SHP77 treated with DMSO at 0.1 percent for 48 hours (cell line): ENCODE measurements at regions not wholly inside any gene's neighbourhood (a gene's known extent, or its start where the extent isn't known, plus 50 kb on each side); places are given as distances from the start of the nearest gene placed in this dataset.
"Not testable (repeated sequence)": the region's sequence is repeated elsewhere in the genome, so short reads cannot be mapped to it uniquely, and the experiment has no call there.

Experiments
- DNase-seq: peaks from one replicate; lab custom pipeline; 2025; lab: John Stamatoyannopoulos, UW

- no peak for DNase-seq
These were observed 339.7 kb upstream of the SULF2 start for GRCh38 chr20:48124960-48125359.

GRCh38 chr20:48124181-48124782 lies 339.0 kb upstream of the SULF2 start:
- DNase-seq = no peak

- DNase-seq = no peak
These were observed 334.8 kb upstream of the SULF2 start for GRCh38 chr20:48120120-48120519.

GRCh38 chr20:48119389-48119788 lies 334.1 kb upstream of the SULF2 start:
- DNase-seq = not testable (repeated sequence)

GRCh38 chr20:48115502-48115901 lies 330.2 kb upstream of the SULF2 start:
- no peak for DNase-seq

- no peak for DNase-seq
These were observed 322.3 kb upstream of the SULF2 start for GRCh38 chr20:48107560-48107959.

GRCh38 chr20:48106428-48106827 lies 321.1 kb upstream of the SULF2 start:
- no peak for DNase-seq

- no peak for DNase-seq
These were observed 320.2 kb upstream of the SULF2 start for GRCh38 chr20:48105526-48105925.

GRCh38 chr20:48102931-48103660 lies 317.8 kb upstream of the SULF2 start:
- no peak for DNase-seq

- no peak for DNase-seq
These were observed 317.0 kb upstream of the SULF2 start for GRCh38 chr20:48102076-48102787.

GRCh38 chr20:48100483-48100882 lies 315.2 kb upstream of the SULF2 start:
- DNase-seq = no peak

GRCh38 chr20:48098866-48099265 lies 313.6 kb upstream of the SULF2 start:
- DNase-seq = no peak

- no peak for DNase-seq
These were observed 312.8 kb upstream of the SULF2 start for GRCh38 chr20:48098099-48098498.

GRCh38 chr20:48096957-48097890 lies 311.9 kb upstream of the SULF2 start:
- DNase-seq = no peak

GRCh38 chr20:48096212-48096875 lies 311.1 kb upstream of the SULF2 start:
- no peak for DNase-seq

- no peak for DNase-seq
These were observed 309.7 kb upstream of the SULF2 start for GRCh38 chr20:48094944-48095343.

- DNase-seq = no peak
These were observed 309.0 kb upstream of the SULF2 start for GRCh38 chr20:48094196-48094749.

- no peak for DNase-seq
These were observed 307.5 kb upstream of the SULF2 start for GRCh38 chr20:48092596-48093280.

GRCh38 chr20:48090784-48091183 lies 305.5 kb upstream of the SULF2 start:
- DNase-seq = no peak

GRCh38 chr20:48090314-48090713 lies 305.0 kb upstream of the SULF2 start:
- no peak for DNase-seq

- no peak for DNase-seq
These were observed 295.3 kb upstream of the SULF2 start for GRCh38 chr20:48080583-48080982.
